HEK293 (cell line): ENCODE measurements at regions not wholly inside any gene's neighbourhood (a gene's known extent, or its start where the extent isn't known, plus 50 kb on each side); places are given as distances from the start of the nearest gene placed in this dataset.

ENCODE experiments used
- CTCF ChIA-PET: fragments of 350-600 bp; formaldehyde crosslinking; extraction: SDS; loops from one replicate; lab custom pipeline; 2021; ENCODE audit warnings: antibody characterized with exemption; lab: Yijun Ruan, JAX
- POLR2A ChIA-PET: fragments of 300-600 bp; formaldehyde crosslinking; extraction: SDS; loops from one replicate; lab custom pipeline; 2020; ENCODE audit warnings: antibody characterized with exemption, inconsistent platforms; lab: Yijun Ruan, JAX
- H3K27ac ChIP-seq: fragments of 200-500 bp; sonication (Bioruptor generic); 2 replicates; pipeline ENCODE4 v1.5.1; 2014; ENCODE audit warnings: low read depth, low read length, control low read depth, inconsistent platforms; ENCODE audit errors: extremely low read depth
- H3K36me3 ChIP-seq, 2 experiments: fragments of 200-500 bp in 1 of 2; sonication (Bioruptor generic) in 1 of 2; 1 replicate in 1 of 2; 2 replicates in 1 of 2; pipeline ENCODE4 v1.5.1; 2014 to 2017; ENCODE audit warnings: inconsistent platforms in 2 of 2, low read length in 2 of 2; ENCODE audit not compliant: control insufficient read depth in 2 of 2, insufficient read depth in 1 of 2
- H3K4me1 ChIP-seq: fragments of 200-500 bp; sonication (Bioruptor generic); 2 replicates; pipeline ENCODE4 v1.5.1; 2014; ENCODE audit warnings: mild to moderate bottlenecking, low read length, inconsistent platforms; ENCODE audit not compliant: control insufficient read depth, insufficient read depth
- H3K4me3 ChIP-seq: 2 replicates; pipeline ENCODE4 v1.5.1; 2011; ENCODE audit warnings: low read depth, mild to moderate bottlenecking, control low read depth, low read length, moderate library complexity
- H3K9me3 ChIP-seq: fragments of 200-500 bp; sonication (Bioruptor generic); 2 replicates; pipeline ENCODE4 v1.5.1; 2014; ENCODE audit warnings: low read depth, low read length, inconsistent platforms; ENCODE audit not compliant: control insufficient read depth, insufficient read depth
- KLF7 ChIP-seq: fragments of 450-650 bp; formaldehyde crosslinking; IDR thresholded peaks from 2 replicates; pipeline ENCODE4 v1.5.1; 2016; ENCODE audit warnings: missing biosample characterization, missing genetic modification characterization, borderline replicate concordance
- REST ChIP-seq: fragments of 450-650 bp; formaldehyde crosslinking; IDR thresholded peaks from 2 replicates; pipeline ENCODE4 v1.5.1; 2016; ENCODE audit warnings: missing biosample characterization, missing genetic modification characterization
- ZBTB11 ChIP-seq: fragments of 450-650 bp; formaldehyde crosslinking; conservative IDR thresholded peaks from 2 replicates; pipeline ENCODE4 v1.5.1; 2016; ENCODE audit warnings: low read depth, missing biosample characterization, missing genetic modification characterization
- ZBTB49 ChIP-seq: fragments of 450-650 bp; formaldehyde crosslinking; IDR thresholded peaks from 2 replicates; pipeline ENCODE4 v1.5.1; 2016; ENCODE audit warnings: missing biosample characterization, missing genetic modification characterization, low read depth
- ZNF157 ChIP-seq: fragments of 450-650 bp; formaldehyde crosslinking; IDR thresholded peaks from 2 replicates; pipeline ENCODE4 v1.5.1; 2016; ENCODE audit warnings: missing biosample characterization, missing genetic modification characterization
- ZNF266 ChIP-seq: fragments of 450-650 bp; formaldehyde crosslinking; IDR thresholded peaks from 2 replicates; pipeline ENCODE4 v1.5.1; 2016; ENCODE audit warnings: missing biosample characterization, missing genetic modification characterization, low read depth
- ZNF335 ChIP-seq: fragments of 450-650 bp; formaldehyde crosslinking; conservative IDR thresholded peaks from 2 replicates; pipeline ENCODE4 v1.5.1; 2016; ENCODE audit warnings: missing biosample characterization, missing genetic modification characterization
- ZNF341 ChIP-seq: fragments of 450-650 bp; formaldehyde crosslinking; IDR thresholded peaks from 2 replicates; pipeline ENCODE4; 2016; ENCODE audit warnings: low read depth, missing biosample characterization, missing genetic modification characterization
- ZNF391 ChIP-seq: fragments of 450-650 bp; formaldehyde crosslinking; IDR thresholded peaks from 2 replicates; pipeline ENCODE4 v1.5.1; 2016; ENCODE audit warnings: low read depth, missing biosample characterization, missing genetic modification characterization, borderline replicate concordance
- ZNF404 ChIP-seq: fragments of 450-650 bp; formaldehyde crosslinking; IDR thresholded peaks from 2 replicates; pipeline ENCODE4 v1.5.1; 2017; ENCODE audit warnings: missing biosample characterization, missing genetic modification characterization
- ZNF521 ChIP-seq: fragments of 450-650 bp; formaldehyde crosslinking; IDR thresholded peaks from 2 replicates; pipeline ENCODE4 v1.5.1; 2017; ENCODE audit warnings: missing biosample characterization, mild to moderate bottlenecking, missing genetic modification characterization
- ZNF549 ChIP-seq: fragments of 450-650 bp; IDR thresholded peaks from 2 replicates; pipeline ENCODE4 v1.5.1; 2018; ENCODE audit warnings: missing biosample characterization, missing genetic modification characterization, mild to moderate bottlenecking, inconsistent platforms, moderate library complexity
- ZNF596 ChIP-seq: fragments of 450-650 bp; IDR thresholded peaks from 2 replicates; pipeline ENCODE4 v1.5.0; 2018; ENCODE audit warnings: missing biosample characterization, mild to moderate bottlenecking, missing genetic modification characterization, moderate library complexity
- ZNF639 ChIP-seq: fragments of 450-650 bp; formaldehyde crosslinking; IDR thresholded peaks from 2 replicates; pipeline ENCODE4 v1.5.1; 2016; ENCODE audit warnings: missing biosample characterization, missing genetic modification characterization
- ZNF654 ChIP-seq: fragments of 450-650 bp; formaldehyde crosslinking; IDR thresholded peaks from 2 replicates; pipeline ENCODE4 v1.5.1; 2016; ENCODE audit warnings: low read depth, missing biosample characterization, missing genetic modification characterization
- ZNF768 ChIP-seq: fragments of 450-650 bp; formaldehyde crosslinking; IDR thresholded peaks from 2 replicates; pipeline ENCODE4 v1.5.1; 2018; ENCODE audit warnings: missing biosample characterization, mild to moderate bottlenecking, missing genetic modification characterization
- ZNF776 ChIP-seq: fragments of 450-650 bp; formaldehyde crosslinking; IDR thresholded peaks from 2 replicates; pipeline ENCODE4 v1.5.0; 2017; ENCODE audit warnings: missing biosample characterization, missing genetic modification characterization, borderline replicate concordance
- ZNF777 ChIP-seq: fragments of 450-650 bp; formaldehyde crosslinking; IDR thresholded peaks from 2 replicates; pipeline ENCODE4 v1.5.1; 2017; ENCODE audit warnings: missing biosample characterization, missing genetic modification characterization, borderline replicate concordance
- ZNF785 ChIP-seq: fragments of 450-650 bp; formaldehyde crosslinking; IDR thresholded peaks from 2 replicates; pipeline ENCODE4 v1.5.1; 2016; ENCODE audit warnings: missing biosample characterization, missing genetic modification characterization
- ZSCAN4 ChIP-seq: fragments of 450-650 bp; formaldehyde crosslinking; IDR thresholded peaks from 2 replicates; pipeline ENCODE4 v1.5.1; 2017; ENCODE audit warnings: missing biosample characterization, missing genetic modification characterization
- TF ChIP-seq, protein P1 (sequence below): fragments of 450-650 bp; formaldehyde crosslinking; IDR thresholded peaks from 2 replicates; pipeline ENCODE4 v1.5.1; 2016; ENCODE audit warnings: missing biosample characterization, missing genetic modification characterization, low read depth

- TF ChIP-seq ZNF777 (tag by site-specific recombination), result no peak
- TF ChIP-seq ZNF391 (tag by site-specific recombination), result no peak
- no peak for TF ChIP-seq ZNF639 (tag by site-specific recombination)
Measured at GRCh38 chr4:174122705-174123104, 160.8 kb downstream of the FBXO8 start (continued).

GRCh38 chr4:174120446-174121295 is 162.8 kb downstream of the FBXO8 start:
- H3K27ac ChIP-seq, result no peak overlapping the region
- peak overlapping the region; percentile 46 for H3K4me3 ChIP-seq
- CTCF ChIA-PET, result interaction anchor here (0.5 to 1.5 kb wide), 11 partner anchors 9 to 615 kb away, joined by 3 to 6 read pairs (median 4); no protein-coding TSS in a partner anchor
- no peak for TF ChIP-seq ZNF266 (tag by site-specific recombination)
- TF ChIP-seq ZNF335 (tag by site-specific recombination), result peak; percentile 39; the same call in 1 of the 2 replicates
- no peak for TF ChIP-seq ZBTB49 (tag by site-specific recombination)
- TF ChIP-seq ZNF157, result no peak
- TF ChIP-seq ZNF404, result no peak
- peak; percentile 99 for TF ChIP-seq ZSCAN4 (tag by site-specific recombination)
- no peak for TF ChIP-seq ZNF341
- 0 out of 2 replicates have a peak, but pooled peaks have one; percentile 26 for TF ChIP-seq ZNF785 (tag by site-specific recombination)
- no peak for TF ChIP-seq ZNF521 (tag by site-specific recombination)
- TF ChIP-seq KLF7 (tag by site-specific recombination), result no peak
- no peak; the same call in 1 of the 2 replicates for TF ChIP-seq REST (tag by site-specific recombination)
- TF ChIP-seq ZNF549 (tag by site-specific recombination), result no peak
- no peak for TF ChIP-seq ZBTB11 (tag by site-specific recombination)
- 0 out of 2 replicates have a peak, but pooled peaks have one; percentile 26 for TF ChIP-seq ZNF596 (tag by site-specific recombination)
- TF ChIP-seq ZNF768 (tag by site-specific recombination), result no peak
- TF ChIP-seq, protein P1, sequence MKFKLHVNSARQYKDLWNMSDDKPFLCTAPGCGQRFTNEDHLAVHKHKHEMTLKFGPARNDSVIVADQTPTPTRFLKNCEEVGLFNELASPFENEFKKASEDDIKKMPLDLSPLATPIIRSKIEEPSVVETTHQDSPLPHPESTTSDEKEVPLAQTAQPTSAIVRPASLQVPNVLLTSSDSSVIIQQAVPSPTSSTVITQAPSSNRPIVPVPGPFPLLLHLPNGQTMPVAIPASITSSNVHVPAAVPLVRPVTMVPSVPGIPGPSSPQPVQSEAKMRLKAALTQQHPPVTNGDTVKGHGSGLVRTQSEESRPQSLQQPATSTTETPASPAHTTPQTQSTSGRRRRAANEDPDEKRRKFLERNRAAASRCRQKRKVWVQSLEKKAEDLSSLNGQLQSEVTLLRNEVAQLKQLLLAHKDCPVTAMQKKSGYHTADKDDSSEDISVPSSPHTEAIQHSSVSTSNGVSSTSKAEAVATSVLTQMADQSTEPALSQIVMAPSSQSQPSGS, result no peak
- no peak for TF ChIP-seq ZNF776 (tag by site-specific recombination)
- TF ChIP-seq ZNF654 (tag by site-specific recombination), result peak; percentile 64

More at GRCh38 chr4:174120446-174121295, 162.8 kb downstream of the FBXO8 start:
- H3K9me3 ChIP-seq, result no peaks in the 10 kb centered on the region
- no peaks in the 10 kb centered on the region for H3K36me3 ChIP-seq
- no peaks in the 10 kb centered on the region for H3K4me1 ChIP-seq
- POLR2A ChIA-PET, result no interaction called here
